ENCODE measurements at regions not wholly inside any gene's neighbourhood (a gene's known extent, or its start where the extent isn't known, plus 50 kb on each side); places are given as distances from the start of the nearest gene placed in this dataset.

GRCh38 chr4:171169396-171169795 lies 643.8 kb upstream of the GALNTL6 start:
- no peak overlapping the region for H2AFZ ChIP-seq (ENCODE audit: control insufficient read depth, low read length)
- no peaks in the 10 kb centered on the region for H3K36me3 ChIP-seq (ENCODE audit: control insufficient read depth in 2 of 2, extremely low read depth in 1 of 2, insufficient read depth in 2 of 2, low read length in 2 of 2)
- TF ChIP-seq EZH2 (IDR thresholded peaks at IDR 0.05; ENCODE audit: low read length) (no peak), CTCF (optimal IDR thresholded peaks at IDR 0.05 in 1 of 3, IDR thresholded peaks at IDR 0.05 in 1 of 3, conservative IDR thresholded peaks at IDR 0.05 in 1 of 3; ENCODE audit: extremely low read depth in 1 of 3, insufficient read depth in 2 of 3, low read length in 3 of 3) (no peak)
- no peak overlapping the region for H3K4me3 ChIP-seq (ENCODE audit: control insufficient read depth in 2 of 3, extremely low read depth in 1 of 3, insufficient read depth in 2 of 3, low read depth in 1 of 3, low read length in 3 of 3)
- FAIRE-seq (no peak), DNase-seq (ENCODE audit: low read depth, low spot score) (no peak)
- no peaks in the 10 kb centered on the region for H4K20me1 ChIP-seq (ENCODE audit: control insufficient read depth, extremely low read depth, insufficient read depth, low read length)
- H3K4me2 ChIP-seq (ENCODE audit: control insufficient read depth, extremely low read depth, insufficient read depth, low read depth, low read length) = no peak overlapping the region
- H3K9me3 ChIP-seq (ENCODE audit: control insufficient read depth, low read depth, low read length) = peaks cover 3% of the 10 kb centered on the region
- H3K27ac ChIP-seq (ENCODE audit: control insufficient read depth, insufficient read depth, low read length) = no peak overlapping the region
- no peaks in the 10 kb centered on the region for H3K27me3 ChIP-seq (ENCODE audit: control insufficient read depth, extremely low read depth, insufficient read depth, low read length)
- H3K79me2 ChIP-seq (ENCODE audit: control insufficient read depth, insufficient read depth, low read length) = no peaks in the 10 kb centered on the region
- H3K4me1 ChIP-seq (ENCODE audit: control insufficient read depth, extremely low read depth, insufficient read depth, low read length) = no peaks in the 10 kb centered on the region
- H3K9me1 ChIP-seq (ENCODE audit: control insufficient read depth, extremely low read depth, insufficient read depth, low read length) = no peaks in the 10 kb centered on the region
- H3K9ac ChIP-seq (ENCODE audit: control insufficient read depth, extremely low read depth, insufficient read depth, low read length) = no peak overlapping the region
- dilution Hi-C loops (cut with MboI; ENCODE audit: extremely low pct_ligation_motif_present, low sequenced_read_pairs) = no loop called here

GRCh38 chr4:171162478-171162877 lies 650.7 kb upstream of the GALNTL6 start:
- Histone ChIP-seq H3K4me3 (ENCODE audit: control insufficient read depth in 2 of 3, extremely low read depth in 1 of 3, insufficient read depth in 2 of 3, low read depth in 1 of 3, low read length in 3 of 3) (no peak overlapping the region), H3K4me1 (ENCODE audit: control insufficient read depth, extremely low read depth, insufficient read depth, low read length) (no peaks in the 10 kb centered on the region), H2AFZ (ENCODE audit: control insufficient read depth, low read length) (no peak overlapping the region), H3K9me3 (ENCODE audit: control insufficient read depth, low read depth, low read length) (no peaks in the 10 kb centered on the region), H3K36me3 (ENCODE audit: control insufficient read depth in 2 of 2, extremely low read depth in 1 of 2, insufficient read depth in 2 of 2, low read length in 2 of 2) (no peaks in the 10 kb centered on the region), H3K9ac (ENCODE audit: control insufficient read depth, extremely low read depth, insufficient read depth, low read length) (no peak overlapping the region), H3K9me1 (ENCODE audit: control insufficient read depth, extremely low read depth, insufficient read depth, low read length) (no peaks in the 10 kb centered on the region), H3K79me2 (ENCODE audit: control insufficient read depth, insufficient read depth, low read length) (no peaks in the 10 kb centered on the region), H3K4me2 (ENCODE audit: control insufficient read depth, extremely low read depth, insufficient read depth, low read depth, low read length) (no peak overlapping the region), H3K27ac (ENCODE audit: control insufficient read depth, insufficient read depth, low read length) (no peak overlapping the region), H3K27me3 (ENCODE audit: control insufficient read depth, extremely low read depth, insufficient read depth, low read length) (no peaks in the 10 kb centered on the region), H4K20me1 (ENCODE audit: control insufficient read depth, extremely low read depth, insufficient read depth, low read length) (no peaks in the 10 kb centered on the region)
- dilution Hi-C loops (cut with MboI; ENCODE audit: extremely low pct_ligation_motif_present, low sequenced_read_pairs) = no loop called here
- DNase-seq (ENCODE audit: low read depth, low spot score) = no peak
- FAIRE-seq = no peak
- TF ChIP-seq CTCF (optimal IDR thresholded peaks at IDR 0.05 in 1 of 3, IDR thresholded peaks at IDR 0.05 in 1 of 3, conservative IDR thresholded peaks at IDR 0.05 in 1 of 3; ENCODE audit: extremely low read depth in 1 of 3, insufficient read depth in 2 of 3, low read length in 3 of 3) (no peak), EZH2 (IDR thresholded peaks at IDR 0.05; ENCODE audit: low read length) (no peak)
